ENCODE measurements at regions not wholly inside any gene's neighbourhood (a gene's known extent, or its start where the extent isn't known, plus 50 kb on each side); places are given as distances from the start of the nearest gene placed in this dataset.

GRCh38 chr22:44615146-44615545, 86.9 kb upstream of the PRR5 start:
- Histone ChIP-seq H3K27ac (no peak overlapping the region), H3K4me3 (replicated peaks in 1 of 3) (no peak overlapping the region), H3K4me1 (no peaks in the 10 kb centered on the region), H3K9me3 (no peaks in the 10 kb centered on the region), H3K27me3 (no peaks in the 10 kb centered on the region), H3K36me3 (no peaks in the 10 kb centered on the region)
- no peak for DNase-seq
- WGBS, 2 donors: 91 to 93% methylated on average over 13 to 16 of the region's 16 CpGs
- intact Hi-C loops (cut with DNase I): loop anchor here (5.0 kb wide), 1 partner anchor 618 kb away; no protein-coding TSS in a partner anchor
- no peak for TF ChIP-seq POLR2A (IDR thresholded peaks at IDR 0.05)
- no peak for TF ChIP-seq CTCF (IDR thresholded peaks at IDR 0.05)

- intact Hi-C loops (cut with DNase I): no loop called here
- Histone ChIP-seq H3K4me3 (replicated peaks in 1 of 3) (no peak overlapping the region), H3K27me3 (no peaks in the 10 kb centered on the region), H3K9me3 (no peaks in the 10 kb centered on the region), H3K4me1 (no peaks in the 10 kb centered on the region), H3K27ac (no peak overlapping the region), H3K36me3 (no peaks in the 10 kb centered on the region)
- DNase-seq: no peak
- TF ChIP-seq POLR2A (IDR thresholded peaks at IDR 0.05) (no peak), CTCF (IDR thresholded peaks at IDR 0.05) (no peak)
- WGBS, 2 donors: 71 to 76% methylated on average over 2 of the region's 2 CpGs
Measured at GRCh38 chr22:44613196-44613595, 88.8 kb upstream of the PRR5 start.

- WGBS, 2 donors: 90 to 96% methylated on average over 2 of the region's 2 CpGs
- Histone ChIP-seq H3K27ac (no peak overlapping the region), H3K27me3 (no peaks in the 10 kb centered on the region), H3K36me3 (no peaks in the 10 kb centered on the region), H3K4me3 (replicated peaks in 1 of 3) (no peak overlapping the region), H3K4me1 (no peaks in the 10 kb centered on the region), H3K9me3 (no peaks in the 10 kb centered on the region)
- intact Hi-C loops (cut with DNase I): no loop called here
- no peak for DNase-seq
- TF ChIP-seq POLR2A (IDR thresholded peaks at IDR 0.05) (no peak), CTCF (IDR thresholded peaks at IDR 0.05) (no peak)
Measured at GRCh38 chr22:44611880-44612496, 90.0 kb upstream of the PRR5 start.

GRCh38 chr22:44610071-44610470, 91.9 kb upstream of the PRR5 start:
- TF ChIP-seq POLR2A (IDR thresholded peaks at IDR 0.05) (no peak), CTCF (IDR thresholded peaks at IDR 0.05) (no peak)
- Histone ChIP-seq H3K27ac (no peak overlapping the region), H3K4me3 (replicated peaks in 1 of 3) (no peak overlapping the region), H3K9me3 (no peaks in the 10 kb centered on the region), H3K27me3 (no peaks in the 10 kb centered on the region), H3K36me3 (no peaks in the 10 kb centered on the region), H3K4me1 (no peaks in the 10 kb centered on the region)
- whole genome bisulfite sequencing, 2 donors: 87 to 88% methylated on average over 8 of the region's 8 CpGs
- intact Hi-C loops (cut with DNase I): no loop called here
- no peak for DNase-seq

- H3K4me1 ChIP-seq: no peaks in the 10 kb centered on the region
- intact Hi-C loops (cut with DNase I): no loop called here
- H3K27me3 ChIP-seq: no peaks in the 10 kb centered on the region
- no peak for TF ChIP-seq POLR2A (IDR thresholded peaks at IDR 0.05)
- no peak for TF ChIP-seq CTCF (IDR thresholded peaks at IDR 0.05)
- no peaks in the 10 kb centered on the region for H3K36me3 ChIP-seq
- no peak overlapping the region for H3K27ac ChIP-seq
- DNase-seq: no peak
- no peak overlapping the region for H3K4me3 ChIP-seq (replicated peaks in 1 of 3)
- WGBS, 2 donors: 58 to 62% methylated on average over 8 to 11 of the region's 12 CpGs
- no peaks in the 10 kb centered on the region for H3K9me3 ChIP-seq
Measured at GRCh38 chr22:44609400-44609988, 92.5 kb upstream of the PRR5 start.
